IPS DF 4.7 (cell line): ENCODE measurements at regions not wholly inside any gene's neighbourhood (a gene's known extent, or its start where the extent isn't known, plus 50 kb on each side); places are given as distances from the start of the nearest gene placed in this dataset.

Source experiments
- DNase-seq: peaks from one replicate; pipeline ENCODE4 v3.0.0-alpha.2; 2013; ENCODE audit warnings: low spot score; ENCODE audit errors: extremely low read depth

GRCh38 chr6:9620263-9620662 is 794.6 kb downstream of the TFAP2A start:
- no peak for DNase-seq

GRCh38 chr6:9614778-9615177 is 800.1 kb downstream of the TFAP2A start:
- DNase-seq, result no peak

DNA sequence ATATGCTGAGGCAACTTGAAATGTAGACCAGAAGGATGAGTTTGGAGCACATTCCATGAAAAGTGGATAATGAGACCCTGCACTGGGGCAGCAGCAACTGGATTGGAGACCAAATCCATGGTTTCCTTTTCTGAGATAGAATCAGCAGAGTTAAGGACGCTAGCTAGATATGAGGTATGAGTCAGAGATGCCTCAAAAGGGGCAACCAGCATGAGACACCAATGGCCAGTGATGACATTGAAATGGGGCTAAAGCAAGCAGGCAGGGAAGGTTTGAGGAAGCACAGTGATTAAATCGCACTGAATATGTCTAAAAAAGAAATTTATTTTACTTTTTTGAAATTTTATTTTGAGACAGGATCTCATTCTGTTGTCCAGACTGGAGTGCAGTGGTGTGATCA is 802.4 kb downstream of the TFAP2A start:
- DNase-seq, result no peak

DNA sequence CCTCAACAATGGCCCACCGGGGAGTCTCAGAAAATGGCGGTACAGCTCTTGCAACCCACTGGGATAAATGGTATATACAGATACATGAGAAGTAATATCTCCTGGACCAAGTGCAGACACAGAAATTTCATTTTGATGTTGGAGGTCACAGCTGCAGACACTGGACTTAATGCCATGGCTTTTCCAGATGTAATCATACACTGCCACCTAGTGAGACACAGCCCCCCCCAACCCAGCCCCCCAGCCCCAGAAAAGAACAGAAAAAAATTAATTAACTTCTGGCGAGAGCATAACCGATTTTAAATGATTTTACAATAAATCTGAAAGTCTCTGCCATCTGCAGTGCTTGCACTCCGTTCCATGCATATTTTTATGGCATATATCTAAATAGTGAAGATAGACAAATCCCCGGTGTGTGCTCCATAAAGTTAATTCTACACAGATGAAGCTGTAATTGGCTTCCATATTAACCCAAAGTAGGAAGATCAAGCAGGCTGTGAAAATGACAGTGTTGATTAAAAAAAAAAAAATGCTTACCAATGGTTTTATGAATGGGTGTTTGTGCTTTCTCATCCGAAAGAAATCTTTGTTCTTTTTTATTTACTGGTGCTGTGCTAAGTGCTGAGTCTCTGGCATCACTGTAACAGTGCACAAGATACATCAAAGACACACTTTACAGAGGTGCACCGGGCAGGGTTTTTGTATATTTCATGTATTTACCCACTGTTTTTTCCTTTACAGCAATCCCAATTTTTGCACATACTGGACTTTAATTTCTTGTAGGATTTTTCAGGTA is 804.1 kb downstream of the TFAP2A start:
- no peak for DNase-seq

DNA sequence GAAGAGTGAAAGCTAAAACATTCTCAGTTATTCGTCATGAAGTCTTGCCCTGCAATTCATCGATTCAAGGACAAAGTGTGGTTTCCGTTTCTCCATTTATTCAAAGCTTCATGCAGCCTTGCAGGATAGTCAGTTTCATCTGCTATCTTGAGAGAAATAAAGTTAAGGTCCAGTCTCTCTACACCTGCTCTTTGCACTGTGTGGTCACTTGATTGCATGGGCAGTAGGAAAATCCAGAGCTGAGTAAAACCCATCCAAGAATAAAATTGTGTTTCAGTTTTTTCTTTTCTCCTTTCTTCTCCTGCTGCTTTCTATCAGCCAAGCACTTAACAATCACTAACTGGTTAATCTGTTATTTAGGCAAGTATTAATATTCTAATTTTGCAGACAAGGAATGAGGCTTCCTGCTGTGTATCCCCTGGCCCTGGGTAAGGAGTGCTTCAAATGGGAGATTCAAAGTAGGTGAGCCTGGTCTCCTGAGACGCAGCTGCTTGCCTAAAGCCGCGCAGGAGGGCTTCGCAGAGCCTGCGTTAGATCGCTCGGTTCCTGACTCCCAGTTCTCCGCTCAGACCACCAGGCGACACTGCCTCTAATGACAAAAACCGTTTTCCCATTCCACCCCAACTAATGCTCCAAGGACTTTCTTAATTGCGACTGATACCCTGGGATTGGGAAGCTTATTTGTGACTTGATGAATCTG is 808.3 kb downstream of the TFAP2A start:
- DNase-seq, result peak; percentile 25

- no peak for DNase-seq
Measured at GRCh38 chr6:9594746-9595145, 820.1 kb downstream of the TFAP2A start.

DNA sequence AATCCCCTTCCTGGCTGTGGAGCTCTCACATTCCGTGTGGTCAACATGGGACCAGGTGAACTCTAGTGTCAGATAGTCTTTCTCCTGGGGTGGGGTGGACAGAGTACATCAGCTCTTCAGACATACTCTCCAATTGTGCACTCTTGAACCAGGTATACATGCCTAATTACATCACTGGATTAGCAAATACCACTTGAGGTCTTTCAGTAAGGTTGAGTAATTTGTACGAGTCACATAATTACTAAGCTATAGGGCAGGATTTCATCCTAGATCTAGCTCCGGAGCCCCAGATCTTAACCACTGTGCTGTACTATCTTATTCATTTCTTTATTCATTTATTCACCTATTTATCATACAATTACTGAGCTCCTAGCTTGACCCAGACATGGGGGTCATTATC is 821.3 kb downstream of the TFAP2A start:
- DNase-seq, result no peak

GRCh38 chr6:9583753-9584352 is 831.0 kb downstream of the TFAP2A start:
- no peak for DNase-seq

DNA sequence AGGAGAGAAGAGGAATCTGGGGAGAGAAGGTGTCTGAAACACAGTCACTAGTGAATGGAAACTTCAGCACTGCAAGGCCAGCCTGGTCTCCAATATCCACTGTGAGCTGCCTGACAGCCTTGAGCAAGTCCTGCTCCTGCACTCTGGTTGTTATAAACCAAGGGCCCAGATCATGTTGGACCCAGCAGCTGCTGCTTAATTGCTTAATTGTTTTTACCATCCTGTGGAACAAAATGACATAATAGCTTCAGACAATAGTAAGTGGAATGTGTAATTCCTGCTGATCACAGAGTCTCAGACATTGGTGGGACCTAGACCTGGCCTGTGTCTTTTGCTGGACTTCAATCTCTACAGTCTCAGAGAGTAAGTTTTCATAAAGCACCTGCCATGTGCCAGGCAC is 833.7 kb downstream of the TFAP2A start:
- no peak for DNase-seq

DNA sequence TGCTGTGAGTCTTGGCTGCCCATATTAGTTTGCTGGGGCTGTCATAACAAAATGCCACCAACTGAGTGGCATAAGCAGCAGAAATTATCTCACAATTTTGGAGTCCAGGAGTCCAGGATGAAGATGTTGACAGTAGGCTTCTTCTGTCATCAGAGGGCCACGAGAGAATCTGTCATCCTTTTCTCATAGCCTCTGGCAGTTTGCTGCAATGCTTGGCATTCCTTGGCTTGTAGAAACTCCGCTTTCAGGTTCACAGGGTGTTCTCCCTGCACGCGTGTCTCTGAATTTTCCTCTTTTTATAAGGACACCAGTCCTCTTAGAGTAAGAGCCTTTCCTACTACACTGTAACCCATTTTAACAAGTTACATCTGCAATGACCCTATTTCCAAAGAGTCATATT is 838.4 kb downstream of the TFAP2A start:
- no peak for DNase-seq

- no peak for DNase-seq
Measured at GRCh38 chr6:9566096-9566495, 848.8 kb downstream of the TFAP2A start.

- DNase-seq, result no peak
Measured at GRCh38 chr6:9564021-9564420, 850.9 kb downstream of the TFAP2A start.

DNA sequence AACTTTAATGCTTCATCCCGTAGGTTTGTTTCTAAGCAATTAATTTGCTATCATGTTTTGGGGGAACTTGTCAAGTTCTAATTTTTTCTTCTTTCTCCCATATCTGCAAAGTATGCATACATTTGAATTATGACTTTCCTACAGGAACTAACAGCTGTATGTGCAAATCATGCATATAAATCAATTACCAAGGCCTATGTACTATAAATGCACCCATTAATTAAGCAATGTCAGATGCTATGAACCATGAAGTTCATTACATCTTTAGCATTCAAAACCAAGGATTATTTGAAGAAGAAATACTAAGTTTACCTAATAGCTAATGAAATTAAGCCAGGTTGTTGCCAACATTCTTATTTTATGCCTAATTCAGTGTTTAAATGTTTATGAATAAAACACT is 851.3 kb downstream of the TFAP2A start:
- no peak for DNase-seq

DNA sequence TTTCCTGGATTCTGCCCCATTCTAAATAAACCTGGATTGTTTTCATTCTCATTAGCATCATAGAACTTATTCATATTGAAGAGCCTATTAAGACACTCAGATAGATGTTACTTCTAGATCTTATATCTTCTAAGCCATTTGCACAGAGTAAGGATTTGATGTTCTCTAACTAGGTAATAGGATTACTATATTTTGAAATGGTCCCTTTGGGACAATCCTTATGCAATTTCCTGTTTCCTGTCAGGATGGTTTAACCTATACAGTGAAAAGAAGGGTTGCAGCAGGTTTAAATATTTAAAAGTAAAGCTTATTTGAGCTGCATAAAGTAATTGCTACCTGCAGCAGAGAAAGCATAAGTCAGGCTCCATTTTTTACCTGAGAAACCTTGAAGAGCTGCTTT is 860.1 kb downstream of the TFAP2A start:
- DNase-seq, result no peak

GRCh38 chr6:9554323-9554722 is 860.6 kb downstream of the TFAP2A start:
- no peak for DNase-seq

DNA sequence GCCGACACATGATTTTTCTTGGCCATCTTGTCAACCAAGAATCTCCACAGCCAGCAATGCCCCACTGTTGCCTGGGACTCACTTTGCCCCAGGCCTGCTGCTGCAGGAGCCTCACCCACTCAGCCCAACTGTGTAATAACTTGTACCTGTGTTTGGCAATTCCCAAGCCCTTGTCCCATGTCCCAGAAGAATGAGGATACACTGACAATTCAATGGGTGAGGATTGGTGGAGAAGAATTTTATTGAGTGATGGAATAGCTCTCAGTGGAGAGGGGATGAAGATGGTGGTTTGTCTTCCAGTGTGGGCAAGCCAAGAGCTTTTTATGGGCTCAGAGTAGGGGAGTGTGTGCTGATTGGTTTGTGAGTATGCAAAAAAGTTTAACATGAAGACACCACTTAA is 861.9 kb downstream of the TFAP2A start:
- DNase-seq, result no peak

GRCh38 chr6:9543649-9544048 is 871.2 kb downstream of the TFAP2A start:
- DNase-seq, result no peak

DNA sequence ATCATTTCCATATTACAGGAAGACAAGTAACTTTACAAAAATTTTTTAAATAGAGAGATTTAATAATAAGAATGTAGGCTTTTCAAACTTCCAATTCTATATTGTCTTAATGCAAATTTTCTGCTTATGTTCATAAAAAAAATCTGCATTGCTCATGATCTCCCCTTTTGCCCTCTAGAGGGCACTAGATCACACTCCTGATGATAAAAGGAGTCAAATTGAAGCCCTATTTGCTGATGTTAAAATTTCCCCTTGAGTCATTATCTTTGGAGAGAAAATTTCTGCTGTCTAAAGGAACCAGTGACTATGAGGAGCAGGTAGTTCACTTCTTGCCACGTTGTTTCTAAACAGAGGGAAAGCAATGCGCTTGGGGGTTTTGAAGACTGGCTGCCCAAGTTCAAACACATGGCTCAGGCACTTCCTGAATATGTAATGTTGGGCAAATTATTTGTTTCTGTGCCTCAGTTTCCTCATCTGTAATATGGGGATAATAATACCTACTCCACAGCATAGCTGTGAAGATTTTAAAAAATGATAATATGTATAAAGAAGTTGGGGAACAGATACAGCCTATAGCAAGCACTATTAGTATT is 874.2 kb downstream of the TFAP2A start:
- DNase-seq, result no peak

DNA sequence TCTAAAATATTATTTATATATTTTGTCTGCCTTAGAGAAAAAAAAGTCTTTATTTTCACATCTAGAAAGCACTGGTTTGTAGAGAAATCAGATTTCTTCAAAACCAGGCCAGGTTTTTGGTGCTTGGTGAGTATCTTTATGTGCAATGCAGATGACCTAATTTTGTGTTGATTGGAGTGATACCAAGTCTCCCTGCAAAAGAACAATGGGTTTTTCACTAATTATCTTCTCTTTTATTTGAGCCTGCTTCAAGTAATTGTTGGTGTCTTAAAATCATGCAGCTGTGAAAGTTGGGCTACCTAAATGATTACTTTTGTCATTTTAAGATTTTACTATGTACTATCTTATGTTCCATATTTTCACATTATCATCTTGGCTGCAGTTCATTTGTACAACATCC is 874.7 kb downstream of the TFAP2A start:
- DNase-seq, result no peak

DNA sequence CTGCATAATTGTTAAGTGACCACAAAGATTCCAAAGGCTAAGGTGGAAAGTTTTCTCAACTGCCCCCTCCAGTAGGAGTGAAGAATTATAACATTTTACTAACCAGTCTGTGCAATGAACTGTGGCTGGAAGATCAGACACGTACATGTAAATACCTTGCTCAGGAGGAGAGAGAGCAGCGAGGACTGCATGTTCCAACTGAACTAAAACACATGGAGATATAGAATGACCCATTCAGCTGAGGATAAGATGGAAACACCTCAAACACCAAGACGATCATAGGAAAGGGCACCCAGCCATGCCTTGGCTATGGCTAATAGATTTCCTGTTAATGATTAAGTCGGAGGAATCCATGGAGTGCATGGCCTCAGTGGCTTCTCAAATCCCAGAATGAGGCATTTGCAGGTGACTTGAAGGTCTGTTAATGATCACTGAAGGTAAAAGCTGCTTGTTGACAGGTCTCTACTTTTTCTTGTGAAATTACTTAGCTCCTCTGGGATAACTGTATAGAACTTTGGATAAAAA is 875.6 kb downstream of the TFAP2A start:
- no peak for DNase-seq

GRCh38 chr6:9537381-9537780 is 877.5 kb downstream of the TFAP2A start:
- DNase-seq, result no peak

DNA sequence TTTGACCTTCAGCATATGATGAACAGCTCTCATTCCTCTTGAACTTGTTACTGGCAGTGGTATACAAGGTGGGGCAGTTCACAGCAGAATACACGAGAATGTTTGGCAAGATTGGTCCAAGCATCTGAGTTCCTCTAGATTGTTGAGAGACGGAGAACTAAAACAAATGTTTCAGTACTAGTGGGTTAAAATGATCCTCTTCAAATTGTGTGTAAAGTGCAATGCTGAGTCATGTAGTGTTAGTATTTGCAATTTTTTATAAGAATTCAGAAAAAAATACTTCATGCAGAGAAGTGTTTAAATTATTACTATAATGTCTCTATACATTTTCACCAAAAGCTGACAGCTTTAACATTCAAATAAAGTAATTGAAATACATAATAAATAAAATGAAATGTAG is 879.8 kb downstream of the TFAP2A start:
- DNase-seq, result no peak
